ENCODE measurements at regions not wholly inside any gene's neighbourhood (a gene's known extent, or its start where the extent isn't known, plus 50 kb on each side); places are given as distances from the start of the nearest gene placed in this dataset.

DNA sequence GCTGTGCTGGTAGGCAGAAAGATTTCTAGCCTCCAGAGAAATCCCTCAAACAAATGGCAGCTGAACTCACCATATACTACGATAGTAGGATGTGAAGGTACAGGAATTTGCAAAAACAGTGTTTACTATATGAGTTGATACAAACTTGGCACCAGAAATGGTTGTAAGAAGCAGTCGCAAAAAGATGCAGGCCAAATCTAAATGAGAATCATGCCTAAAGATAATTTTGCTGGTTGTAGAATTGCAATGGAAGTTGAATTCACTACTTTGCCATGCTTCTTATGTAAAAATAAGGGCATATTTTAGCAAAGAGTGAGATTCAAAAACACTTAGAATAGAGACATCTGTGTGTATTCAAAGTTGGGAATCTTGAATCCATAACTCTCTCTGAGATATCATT lies 924.7 kb downstream of the SUCLG1 start:
- H3K27me3 ChIP-seq: no peaks in the 10 kb centered on the region
- DNase-seq: no peak

GRCh38 chr2:83531206-83531826 lies 927.8 kb downstream of the SUCLG1 start:
- Histone ChIP-seq H3K4me1 (no peaks in the 10 kb centered on the region), H3K27ac (no peak overlapping the region), H3K4me3 (no peak overlapping the region), H3K9me3 (no peaks in the 10 kb centered on the region), H3K36me3 (no peaks in the 10 kb centered on the region), H3K27me3 (no peaks in the 10 kb centered on the region)
- no peak for DNase-seq
- TF ChIP-seq POLR2A (IDR thresholded peaks at IDR 0.05): no peak
- TF ChIP-seq, protein P1, sequence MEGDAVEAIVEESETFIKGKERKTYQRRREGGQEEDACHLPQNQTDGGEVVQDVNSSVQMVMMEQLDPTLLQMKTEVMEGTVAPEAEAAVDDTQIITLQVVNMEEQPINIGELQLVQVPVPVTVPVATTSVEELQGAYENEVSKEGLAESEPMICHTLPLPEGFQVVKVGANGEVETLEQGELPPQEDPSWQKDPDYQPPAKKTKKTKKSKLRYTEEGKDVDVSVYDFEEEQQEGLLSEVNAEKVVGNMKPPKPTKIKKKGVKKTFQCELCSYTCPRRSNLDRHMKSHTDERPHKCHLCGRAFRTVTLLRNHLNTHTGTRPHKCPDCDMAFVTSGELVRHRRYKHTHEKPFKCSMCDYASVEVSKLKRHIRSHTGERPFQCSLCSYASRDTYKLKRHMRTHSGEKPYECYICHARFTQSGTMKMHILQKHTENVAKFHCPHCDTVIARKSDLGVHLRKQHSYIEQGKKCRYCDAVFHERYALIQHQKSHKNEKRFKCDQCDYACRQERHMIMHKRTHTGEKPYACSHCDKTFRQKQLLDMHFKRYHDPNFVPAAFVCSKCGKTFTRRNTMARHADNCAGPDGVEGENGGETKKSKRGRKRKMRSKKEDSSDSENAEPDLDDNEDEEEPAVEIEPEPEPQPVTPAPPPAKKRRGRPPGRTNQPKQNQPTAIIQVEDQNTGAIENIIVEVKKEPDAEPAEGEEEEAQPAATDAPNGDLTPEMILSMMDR (IDR thresholded peaks at IDR 0.05): no peak

More for the DNA sequence above, 924.7 kb downstream of the SUCLG1 start:
- no peak for TF ChIP-seq POLR2A (IDR thresholded peaks at IDR 0.05)
- TF ChIP-seq, protein P1 (IDR thresholded peaks at IDR 0.05): no peak
- Histone ChIP-seq H3K4me1 (no peaks in the 10 kb centered on the region), H3K9me3 (no peaks in the 10 kb centered on the region), H3K27ac (no peak overlapping the region), H3K36me3 (no peaks in the 10 kb centered on the region), H3K4me3 (no peak overlapping the region)

DNA sequence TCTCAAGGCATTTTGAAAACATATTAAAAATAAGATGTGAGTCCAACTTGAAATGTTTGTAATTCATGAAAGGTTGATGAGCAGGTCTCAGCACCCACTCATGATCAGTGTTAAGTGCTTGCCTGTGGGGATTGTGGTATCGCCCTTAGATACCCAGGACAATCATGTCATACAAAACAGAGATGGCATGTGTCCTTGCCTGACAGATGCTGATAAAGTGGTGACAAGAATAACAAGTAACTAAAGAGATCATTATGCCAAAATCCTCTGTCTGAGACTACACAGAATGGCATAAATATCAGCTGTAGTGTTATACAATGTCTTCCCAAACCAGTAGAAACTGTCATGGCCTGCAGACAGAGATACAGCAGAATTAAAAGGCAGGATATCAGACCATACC lies 930.3 kb downstream of the SUCLG1 start:
- Histone ChIP-seq H3K9me3 (no peaks in the 10 kb centered on the region), H3K27me3 (no peaks in the 10 kb centered on the region), H3K4me3 (no peak overlapping the region), H3K4me1 (no peaks in the 10 kb centered on the region), H3K27ac (no peak overlapping the region), H3K36me3 (no peaks in the 10 kb centered on the region)
- DNase-seq: no peak
- no peak for TF ChIP-seq POLR2A (IDR thresholded peaks at IDR 0.05)
- TF ChIP-seq, protein P1 (IDR thresholded peaks at IDR 0.05): no peak

DNA sequence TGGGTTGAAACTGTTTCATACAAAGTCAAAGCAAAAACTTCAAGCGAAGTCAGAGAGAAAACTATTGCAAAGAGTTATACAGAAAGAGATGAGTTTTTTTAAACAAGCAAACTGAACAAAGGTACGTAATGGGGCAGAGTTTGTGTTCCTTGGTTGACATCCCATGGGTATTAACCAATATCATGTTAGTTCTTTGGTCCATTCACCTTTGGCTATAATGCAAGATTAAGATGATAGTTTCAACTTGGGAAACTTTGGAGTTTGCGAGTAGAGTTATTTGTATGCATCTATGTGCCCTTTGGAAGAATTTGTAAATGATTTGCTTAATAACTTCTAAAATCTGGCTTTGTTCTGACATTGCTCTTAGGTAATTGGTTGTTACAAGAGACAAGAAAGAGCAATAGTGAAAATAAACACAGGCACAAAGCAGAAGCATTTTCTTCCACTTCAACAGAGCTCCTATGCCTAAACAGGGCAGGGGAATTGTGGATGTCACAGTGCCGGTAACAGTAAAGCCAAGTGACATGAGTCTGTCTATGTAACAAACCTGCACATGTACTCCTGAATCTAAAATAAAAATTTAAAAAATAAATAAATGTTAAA lies 936.1 kb downstream of the SUCLG1 start:
- no peaks in the 10 kb centered on the region for H3K27me3 ChIP-seq
- no peaks in the 10 kb centered on the region for H3K4me1 ChIP-seq
- no peak overlapping the region for H3K4me3 ChIP-seq
- no peak overlapping the region for H3K27ac ChIP-seq
- no peaks in the 10 kb centered on the region for H3K9me3 ChIP-seq
- H3K36me3 ChIP-seq: no peaks in the 10 kb centered on the region
- no peak for DNase-seq
- TF ChIP-seq POLR2A (IDR thresholded peaks at IDR 0.05): no peak
- TF ChIP-seq, protein P1 (IDR thresholded peaks at IDR 0.05): no peak

- Histone ChIP-seq H3K4me3 (no peak overlapping the region), H3K4me1 (no peaks in the 10 kb centered on the region), H3K27me3 (no peaks in the 10 kb centered on the region), H3K9me3 (no peaks in the 10 kb centered on the region), H3K36me3 (no peaks in the 10 kb centered on the region), H3K27ac (no peak overlapping the region)
- TF ChIP-seq, protein P1 (IDR thresholded peaks at IDR 0.05): no peak
- no peak for TF ChIP-seq POLR2A (IDR thresholded peaks at IDR 0.05)
- no peak for DNase-seq
These were observed 941.2 kb downstream of the SUCLG1 start for GRCh38 chr2:83517727-83518368.
